ENCODE measurements at regions not wholly inside any gene's neighbourhood (a gene's known extent, or its start where the extent isn't known, plus 50 kb on each side); places are given as distances from the start of the nearest gene placed in this dataset.

DNA sequence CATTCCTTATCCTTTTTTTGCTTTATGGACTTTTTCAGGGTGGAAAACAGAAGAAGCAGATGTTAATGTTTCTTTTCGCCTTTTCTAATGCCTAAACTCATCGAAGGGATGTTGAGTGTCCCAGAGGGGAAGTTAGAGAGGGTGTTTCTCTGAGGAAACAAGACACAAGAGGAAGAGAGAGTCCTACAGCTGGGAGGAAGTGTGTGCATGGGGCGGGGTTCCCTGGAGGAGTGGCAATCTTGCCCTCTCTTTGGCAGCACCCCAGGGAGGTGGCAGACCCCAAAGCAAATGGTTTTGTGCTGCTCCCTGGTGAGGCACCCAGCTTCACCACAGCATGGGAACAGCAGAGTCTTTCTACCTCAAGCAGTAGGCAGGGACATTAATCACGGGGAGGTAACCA, 377.6 kb downstream of the RND3 start:
- TF ChIP-seq, protein P1, sequence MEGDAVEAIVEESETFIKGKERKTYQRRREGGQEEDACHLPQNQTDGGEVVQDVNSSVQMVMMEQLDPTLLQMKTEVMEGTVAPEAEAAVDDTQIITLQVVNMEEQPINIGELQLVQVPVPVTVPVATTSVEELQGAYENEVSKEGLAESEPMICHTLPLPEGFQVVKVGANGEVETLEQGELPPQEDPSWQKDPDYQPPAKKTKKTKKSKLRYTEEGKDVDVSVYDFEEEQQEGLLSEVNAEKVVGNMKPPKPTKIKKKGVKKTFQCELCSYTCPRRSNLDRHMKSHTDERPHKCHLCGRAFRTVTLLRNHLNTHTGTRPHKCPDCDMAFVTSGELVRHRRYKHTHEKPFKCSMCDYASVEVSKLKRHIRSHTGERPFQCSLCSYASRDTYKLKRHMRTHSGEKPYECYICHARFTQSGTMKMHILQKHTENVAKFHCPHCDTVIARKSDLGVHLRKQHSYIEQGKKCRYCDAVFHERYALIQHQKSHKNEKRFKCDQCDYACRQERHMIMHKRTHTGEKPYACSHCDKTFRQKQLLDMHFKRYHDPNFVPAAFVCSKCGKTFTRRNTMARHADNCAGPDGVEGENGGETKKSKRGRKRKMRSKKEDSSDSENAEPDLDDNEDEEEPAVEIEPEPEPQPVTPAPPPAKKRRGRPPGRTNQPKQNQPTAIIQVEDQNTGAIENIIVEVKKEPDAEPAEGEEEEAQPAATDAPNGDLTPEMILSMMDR (IDR thresholded peaks at IDR 0.05; ENCODE audit: low read depth, low read length) = no peak
- no peak for TF ChIP-seq EZH2phosphoT487 (IDR thresholded peaks at IDR 0.05; ENCODE audit: low read depth)
